ENCODE measurements at regions not wholly inside any gene's neighbourhood (a gene's known extent, or its start where the extent isn't known, plus 50 kb on each side); places are given as distances from the start of the nearest gene placed in this dataset.

- TF ChIP-seq CTCF (IDR thresholded peaks at IDR 0.05 in 4 of 5, conservative IDR thresholded peaks at IDR 0.05 in 1 of 5) (no peak), POLR2A (IDR thresholded peaks at IDR 0.05) (no peak)
Measured at GRCh38 chr4:181692965-181693364, 550.2 kb upstream of the TENM3 start.

Measured in gastrocnemius medialis (tissue), 4 donors.